ENCODE measurements at regions not wholly inside any gene's neighbourhood (a gene's known extent, or its start where the extent isn't known, plus 50 kb on each side); places are given as distances from the start of the nearest gene placed in this dataset.
A peak's percentile ranks its signal among the peaks of the same experiment; 100 is the strongest.

DNA sequence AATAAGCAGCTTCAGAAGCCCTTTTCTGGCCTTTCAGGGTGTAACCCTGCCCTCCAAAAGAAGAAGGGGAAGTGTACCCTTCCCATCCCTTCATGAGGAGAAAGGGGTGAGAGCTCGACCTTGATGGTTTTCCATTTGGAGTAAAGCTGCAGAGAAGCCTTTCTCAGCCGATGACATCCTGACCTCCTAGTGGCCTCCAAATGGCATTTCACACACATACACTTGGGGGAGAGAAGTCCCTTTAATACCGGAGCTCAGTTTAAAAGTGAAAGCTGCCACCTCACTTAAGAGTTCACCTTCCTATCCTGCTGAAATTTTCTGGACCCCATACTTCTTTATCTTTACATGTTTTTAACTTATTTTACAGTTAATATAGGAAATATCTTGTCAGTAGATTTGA is 716.7 kb downstream of the DCDC2C start:
- TF ChIP-seq, protein P1, sequence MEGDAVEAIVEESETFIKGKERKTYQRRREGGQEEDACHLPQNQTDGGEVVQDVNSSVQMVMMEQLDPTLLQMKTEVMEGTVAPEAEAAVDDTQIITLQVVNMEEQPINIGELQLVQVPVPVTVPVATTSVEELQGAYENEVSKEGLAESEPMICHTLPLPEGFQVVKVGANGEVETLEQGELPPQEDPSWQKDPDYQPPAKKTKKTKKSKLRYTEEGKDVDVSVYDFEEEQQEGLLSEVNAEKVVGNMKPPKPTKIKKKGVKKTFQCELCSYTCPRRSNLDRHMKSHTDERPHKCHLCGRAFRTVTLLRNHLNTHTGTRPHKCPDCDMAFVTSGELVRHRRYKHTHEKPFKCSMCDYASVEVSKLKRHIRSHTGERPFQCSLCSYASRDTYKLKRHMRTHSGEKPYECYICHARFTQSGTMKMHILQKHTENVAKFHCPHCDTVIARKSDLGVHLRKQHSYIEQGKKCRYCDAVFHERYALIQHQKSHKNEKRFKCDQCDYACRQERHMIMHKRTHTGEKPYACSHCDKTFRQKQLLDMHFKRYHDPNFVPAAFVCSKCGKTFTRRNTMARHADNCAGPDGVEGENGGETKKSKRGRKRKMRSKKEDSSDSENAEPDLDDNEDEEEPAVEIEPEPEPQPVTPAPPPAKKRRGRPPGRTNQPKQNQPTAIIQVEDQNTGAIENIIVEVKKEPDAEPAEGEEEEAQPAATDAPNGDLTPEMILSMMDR (IDR thresholded peaks at IDR 0.05; ENCODE audit: insufficient read depth, missing control alignments) = no peak
- no peak for DNase-seq (ENCODE audit: insufficient read length, low spot score)
- FAIRE-seq = no peak

DNA sequence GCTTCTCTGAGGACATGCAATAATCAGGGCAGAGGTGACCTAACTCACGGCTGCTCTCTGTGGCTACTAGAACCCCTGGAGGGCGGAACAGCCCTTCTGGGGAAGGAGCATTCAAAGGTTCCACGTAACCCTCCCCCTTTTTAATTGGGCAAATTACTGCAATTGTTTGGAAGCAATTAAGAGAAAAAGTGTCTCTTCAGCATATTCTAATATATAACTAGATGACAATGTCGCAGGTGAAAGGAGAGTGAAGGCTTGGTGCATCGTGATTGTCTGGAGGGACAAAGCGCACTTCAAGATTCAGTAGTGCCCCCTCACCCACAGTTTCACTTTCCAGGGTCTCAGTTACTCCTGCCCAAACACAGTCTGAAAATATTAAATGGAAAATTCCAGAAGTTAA is 720.8 kb downstream of the DCDC2C start:
- DNase-seq (ENCODE audit: insufficient read length, low spot score) (no peak), FAIRE-seq (no peak)
- TF ChIP-seq, protein P1 (IDR thresholded peaks at IDR 0.05; ENCODE audit: insufficient read depth, missing control alignments) = no peak

DNA sequence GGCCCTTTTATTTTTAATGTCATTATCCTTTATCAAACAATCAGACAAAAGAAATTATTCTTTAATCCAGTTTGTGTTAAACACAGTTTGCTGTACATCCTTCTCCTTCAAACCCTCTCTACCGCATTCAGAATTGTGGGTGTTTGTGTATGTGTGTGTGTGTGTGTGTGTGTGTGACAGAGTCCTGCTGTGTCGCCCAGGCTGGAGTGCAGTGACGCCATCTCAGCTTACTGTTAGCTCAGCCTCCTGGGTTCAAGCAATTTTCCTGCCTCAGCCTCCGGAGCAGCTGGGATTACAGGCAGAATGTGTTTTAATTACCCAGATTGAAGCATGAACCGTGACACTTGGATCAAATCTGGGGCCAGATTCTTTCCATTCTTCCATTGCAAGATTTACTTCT is 723.7 kb downstream of the DCDC2C start:
- TF ChIP-seq, protein P1 (IDR thresholded peaks at IDR 0.05; ENCODE audit: insufficient read depth, missing control alignments) = no peak
- FAIRE-seq = peak; percentile 38
- no peak for DNase-seq (ENCODE audit: insufficient read length, low spot score)

DNA sequence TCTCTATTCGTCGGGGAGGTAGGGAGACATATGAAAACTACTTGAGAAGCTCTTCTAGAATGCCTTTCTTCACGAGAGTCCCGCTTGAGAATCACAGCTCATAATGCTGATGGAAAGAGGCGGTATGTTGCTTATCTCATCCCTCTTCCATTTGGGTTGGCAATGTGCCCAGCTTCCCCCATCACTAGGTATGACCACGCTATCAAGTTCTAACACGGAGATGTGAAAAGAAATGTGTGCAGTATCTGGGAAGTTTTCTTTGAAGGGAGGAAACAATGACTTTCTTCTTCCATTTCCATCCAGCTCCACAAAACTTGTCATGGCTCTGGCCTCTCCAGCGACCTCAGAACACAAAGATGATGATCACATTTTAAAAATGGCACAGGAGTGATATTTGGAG is 742.4 kb downstream of the DCDC2C start:
- no peak for FAIRE-seq
- no peak for DNase-seq (ENCODE audit: insufficient read length, low spot score)
- TF ChIP-seq, protein P1 (IDR thresholded peaks at IDR 0.05; ENCODE audit: insufficient read depth, missing control alignments) = no peak

DNA sequence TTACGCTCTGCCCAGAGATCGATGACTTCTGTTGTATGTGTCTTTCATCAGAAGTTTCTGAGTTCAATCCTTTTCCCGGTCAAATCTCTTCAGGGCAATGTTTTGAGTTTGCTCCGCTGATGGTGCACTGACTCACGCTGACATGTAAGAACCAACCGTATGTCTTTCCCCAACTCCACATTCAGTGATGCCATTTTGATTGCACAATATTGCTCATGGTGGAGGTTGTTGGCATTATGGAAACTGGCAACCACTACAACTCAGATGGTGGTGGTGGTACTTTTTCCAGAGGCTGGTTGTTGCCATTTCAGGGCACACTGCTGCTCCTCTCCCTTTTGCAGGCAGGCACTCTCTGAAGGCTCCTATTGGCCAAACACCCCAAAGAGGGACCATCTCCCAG is 751.5 kb downstream of the DCDC2C start:
- TF ChIP-seq, protein P1 (IDR thresholded peaks at IDR 0.05; ENCODE audit: insufficient read depth, missing control alignments) = no peak
- no peak for FAIRE-seq
- no peak for DNase-seq (ENCODE audit: insufficient read length, low spot score)

DNA sequence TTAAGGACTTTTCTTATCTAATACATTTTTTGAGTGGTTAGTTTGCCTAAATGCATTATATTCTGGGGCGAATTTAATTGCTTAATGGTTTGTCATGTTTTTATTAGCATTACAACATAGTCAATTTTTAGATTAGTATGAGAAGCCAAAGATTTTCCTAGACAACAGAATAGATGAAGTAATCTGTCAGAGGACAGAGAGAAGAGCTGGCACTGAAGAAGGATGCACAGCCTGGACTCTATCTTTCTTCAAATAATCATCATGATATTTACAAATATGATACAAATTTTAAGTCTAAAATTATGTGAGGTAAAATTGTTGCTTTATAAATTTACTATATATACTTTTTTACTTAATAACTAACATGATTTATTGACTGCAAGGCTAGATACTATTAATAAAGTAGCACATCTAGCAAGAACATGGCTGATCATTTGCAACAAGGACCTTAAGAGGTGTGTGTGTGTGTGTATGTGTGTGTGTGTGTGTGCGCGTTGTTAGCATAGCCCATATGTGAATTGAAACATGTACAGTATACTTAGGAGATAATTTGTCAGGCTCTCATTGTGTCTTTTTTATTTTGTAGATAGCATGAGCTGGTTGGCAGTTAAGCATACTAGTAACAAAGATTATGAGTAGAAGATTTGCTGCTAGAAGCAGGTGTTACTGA is 752.2 kb downstream of the DCDC2C start:
- no peak for FAIRE-seq
- TF ChIP-seq, protein P1 (IDR thresholded peaks at IDR 0.05; ENCODE audit: insufficient read depth, missing control alignments) = no peak
- DNase-seq (ENCODE audit: insufficient read length, low spot score) = no peak

DNA sequence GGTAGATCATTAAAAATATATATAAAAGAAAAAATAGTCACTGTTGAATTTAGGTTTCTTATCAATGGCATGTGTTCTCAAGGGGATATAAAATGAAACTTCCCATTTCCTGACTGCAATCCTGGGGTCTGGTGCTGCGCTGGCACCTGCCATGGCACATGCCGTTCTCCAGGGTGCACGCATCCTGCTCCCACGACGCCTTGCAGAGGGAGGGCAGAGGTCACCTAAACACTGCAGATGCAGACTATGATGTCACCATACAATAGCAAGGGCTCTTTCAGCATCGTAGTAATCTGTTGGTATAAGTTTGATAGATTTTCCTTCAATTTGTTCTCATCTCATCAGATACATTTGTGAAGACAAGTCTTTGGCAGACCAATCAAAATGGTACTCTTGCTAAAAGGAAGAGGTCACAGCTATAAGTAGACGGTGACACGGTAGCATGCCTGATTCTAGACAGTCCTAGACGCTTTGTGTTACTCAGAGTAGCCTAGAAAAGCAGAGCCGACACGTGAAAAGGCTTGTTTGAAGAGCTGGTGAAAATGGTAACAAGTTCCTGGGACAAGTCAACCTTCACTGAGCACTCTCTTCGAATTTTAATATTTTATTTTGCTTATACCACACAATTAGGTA is 761.4 kb downstream of the DCDC2C start:
- FAIRE-seq (no peak), DNase-seq (ENCODE audit: insufficient read length, low spot score) (no peak)
- TF ChIP-seq, protein P1 (IDR thresholded peaks at IDR 0.05; ENCODE audit: insufficient read depth, missing control alignments) = no peak

Data from D721Med (cell line).